ENCODE measurements at regions not wholly inside any gene's neighbourhood (a gene's known extent, or its start where the extent isn't known, plus 50 kb on each side); places are given as distances from the start of the nearest gene placed in this dataset.
"Not testable (repeated sequence)": the region's sequence is repeated elsewhere in the genome, so short reads cannot be mapped to it uniquely, and the experiment has no call there.

- TF ChIP-seq CTCF (IDR thresholded peaks at IDR 0.05), result no peak
- DNase-seq (ENCODE audit: low spot score) (no peak), ATAC-seq (ENCODE audit: low FRiP score) (no peak)
Observed at GRCh38 chr9:96100385-96101300, 201.3 kb downstream of the HSD17B3 start.

- not testable (repeated sequence) for ATAC-seq (ENCODE audit: low FRiP score); DNase-seq (ENCODE audit: low spot score)
Observed at GRCh38 chr9:96090630-96091029, 211.3 kb downstream of the HSD17B3 start.

- no peak for ATAC-seq (ENCODE audit: low FRiP score)
- TF ChIP-seq CTCF (IDR thresholded peaks at IDR 0.05), result no peak
- no peak for DNase-seq (ENCODE audit: low spot score)
Observed at GRCh38 chr9:96089452-96090085, 212.4 kb downstream of the HSD17B3 start.

GRCh38 chr9:96088510-96088909, 213.0 kb downstream of the ERCC6L2 start:
- DNase-seq (ENCODE audit: low spot score), result no peak

GRCh38 chr9:96087669-96088299, 212.3 kb downstream of the ERCC6L2 start:
- no peak for DNase-seq (ENCODE audit: low spot score)
- TF ChIP-seq CTCF (IDR thresholded peaks at IDR 0.05), result no peak
- no peak for ATAC-seq (ENCODE audit: low FRiP score)

More at GRCh38 chr9:96088510-96088909, 213.0 kb downstream of the ERCC6L2 start:
- no peak for TF ChIP-seq CTCF (IDR thresholded peaks at IDR 0.05)
- no peak for ATAC-seq (ENCODE audit: low FRiP score)

- no peak for DNase-seq (ENCODE audit: low spot score)
- TF ChIP-seq CTCF (IDR thresholded peaks at IDR 0.05), result no peak
- no peak for ATAC-seq (ENCODE audit: low FRiP score)
Observed at GRCh38 chr9:96086936-96087571, 211.6 kb downstream of the ERCC6L2 start.

Data from omental fat pad (tissue), 3 donors.